ENCODE measurements at regions not wholly inside any gene's neighbourhood (a gene's known extent, or its start where the extent isn't known, plus 50 kb on each side); places are given as distances from the start of the nearest gene placed in this dataset.

DNA sequence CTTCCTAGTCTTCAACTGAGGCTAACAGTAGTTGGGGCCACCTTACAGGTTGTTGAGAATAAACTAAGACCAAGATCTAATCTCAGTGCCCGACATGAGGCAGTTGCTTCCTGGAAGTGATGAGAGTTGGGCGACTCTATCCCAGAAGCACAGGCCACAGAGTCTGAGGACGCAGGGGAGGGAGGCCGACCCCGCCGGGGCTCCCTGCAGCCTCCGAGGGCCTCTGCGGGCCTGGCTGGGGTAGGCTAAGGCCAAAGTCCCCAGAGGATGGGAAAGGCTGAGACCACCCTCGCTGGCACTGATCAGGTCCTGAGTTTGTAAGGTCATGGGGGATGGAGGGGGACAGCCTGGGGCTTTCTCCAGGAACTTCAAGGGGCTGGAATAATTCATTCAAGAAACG is 74.0 kb downstream of the ENGASE start:
- no peak for TF ChIP-seq GATA2 (IDR thresholded peaks at IDR 0.05; ENCODE audit: low read depth, low read length)
- TF ChIP-seq GATA3 (IDR thresholded peaks at IDR 0.05; ENCODE audit: low read depth, low read length), result no peak

DNA sequence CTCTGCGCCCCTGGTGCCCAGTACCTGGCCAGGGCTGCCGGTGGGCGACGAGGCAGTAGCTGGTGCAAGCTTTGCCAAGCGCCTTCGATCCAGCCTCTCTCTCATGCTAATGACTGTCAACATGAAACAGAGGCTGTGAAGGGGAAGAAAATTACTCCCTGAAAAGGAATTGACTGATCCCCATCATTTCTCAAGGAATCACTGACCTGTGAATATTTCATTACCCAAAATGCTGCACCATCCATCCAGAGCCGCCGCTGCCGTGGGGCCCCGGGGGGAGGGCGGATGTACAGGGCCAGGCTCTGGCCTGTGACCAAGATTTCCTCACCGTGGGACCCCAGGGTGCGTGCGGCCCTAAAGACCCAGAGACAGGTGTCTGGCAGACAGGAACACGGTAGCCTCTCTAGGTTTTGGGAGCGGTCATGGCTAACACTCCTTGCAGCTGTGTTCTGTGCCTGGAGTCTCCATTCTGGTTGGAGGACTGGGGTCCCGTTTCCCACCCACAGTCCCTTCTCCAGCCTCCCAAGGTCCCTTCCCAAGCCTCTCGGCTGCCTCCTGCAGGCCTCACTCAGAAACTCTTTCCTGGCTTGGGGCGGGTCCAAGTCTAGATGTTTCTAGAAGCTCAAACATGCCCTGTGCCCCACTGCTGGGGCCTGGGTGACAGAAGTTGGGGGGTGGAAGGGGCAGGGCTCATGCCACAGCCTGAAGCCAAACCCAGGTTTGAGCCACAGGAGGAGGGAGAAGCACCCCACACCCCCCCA is 73.3 kb downstream of the ENGASE start:
- TF ChIP-seq GATA2 (IDR thresholded peaks at IDR 0.05; ENCODE audit: low read depth, low read length) (no peak), GATA3 (IDR thresholded peaks at IDR 0.05; ENCODE audit: low read depth, low read length) (no peak)

DNA sequence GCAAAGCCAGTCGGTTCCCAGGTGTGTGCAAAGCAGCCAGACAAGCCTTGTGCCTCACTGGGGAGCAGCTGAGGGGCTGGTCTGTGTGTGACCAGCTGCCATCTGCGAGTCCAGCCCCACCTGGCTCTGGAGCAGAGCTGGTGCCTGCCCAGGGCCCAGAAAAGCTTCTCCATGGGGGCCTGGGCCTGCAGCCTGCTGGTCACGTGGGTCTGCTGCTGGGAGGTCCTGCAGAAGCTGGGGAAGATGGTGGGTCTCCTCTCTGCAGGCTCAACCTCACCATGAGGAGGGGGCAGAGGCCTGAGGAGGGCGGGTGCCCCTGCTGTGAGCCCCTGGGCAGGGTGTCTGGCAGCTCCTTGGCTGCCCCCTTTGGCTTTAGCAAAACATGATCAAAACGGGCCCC is 71.9 kb downstream of the ENGASE start:
- no peak for TF ChIP-seq GATA2 (IDR thresholded peaks at IDR 0.05; ENCODE audit: low read depth, low read length)

DNA sequence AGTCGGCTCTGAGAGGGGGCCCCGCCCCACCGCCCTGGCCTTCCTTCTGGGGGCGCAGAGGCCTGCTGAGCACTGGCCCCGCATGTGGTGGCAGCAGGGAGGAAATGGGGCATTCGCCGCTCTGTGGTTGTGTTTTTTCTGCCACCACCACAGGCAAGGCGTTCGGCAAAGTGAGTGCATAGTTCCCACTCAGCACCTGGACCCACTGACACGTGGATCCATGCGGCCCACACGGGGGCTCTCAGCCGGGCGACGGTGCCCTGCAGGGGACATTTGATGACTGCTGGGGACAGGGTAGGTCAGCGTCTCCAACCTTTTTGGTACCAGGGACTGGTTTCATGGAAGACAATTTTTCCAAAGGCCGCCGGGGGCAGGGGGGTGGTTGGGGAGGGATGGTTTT is 70.9 kb downstream of the ENGASE start:
- TF ChIP-seq GATA2 (IDR thresholded peaks at IDR 0.05; ENCODE audit: low read depth, low read length) (no peak), GATA3 (IDR thresholded peaks at IDR 0.05; ENCODE audit: low read depth, low read length) (no peak)

DNA sequence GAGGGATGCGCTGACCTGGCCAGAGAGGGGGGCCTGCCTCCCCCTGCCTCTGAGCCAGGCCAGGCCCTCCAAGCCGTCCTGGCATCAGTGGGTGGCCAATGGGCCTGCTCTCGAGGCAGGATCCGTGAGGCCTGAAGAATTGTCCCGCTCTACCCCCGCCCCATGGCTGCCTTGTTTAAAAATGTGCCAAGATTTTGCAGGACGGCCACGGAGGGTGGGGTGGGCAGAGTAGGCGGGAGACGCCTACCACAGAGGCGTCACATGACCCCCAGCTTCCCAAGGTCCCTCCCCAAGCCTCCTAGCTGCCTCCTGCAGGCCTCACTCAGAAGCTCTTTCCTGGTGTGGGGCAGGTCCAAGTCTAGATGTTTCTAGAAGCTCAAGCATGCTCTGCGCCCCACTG is 69.5 kb downstream of the ENGASE start:
- TF ChIP-seq GATA2 (IDR thresholded peaks at IDR 0.05; ENCODE audit: low read depth, low read length) (no peak), GATA3 (IDR thresholded peaks at IDR 0.05; ENCODE audit: low read depth, low read length) (no peak)

DNA sequence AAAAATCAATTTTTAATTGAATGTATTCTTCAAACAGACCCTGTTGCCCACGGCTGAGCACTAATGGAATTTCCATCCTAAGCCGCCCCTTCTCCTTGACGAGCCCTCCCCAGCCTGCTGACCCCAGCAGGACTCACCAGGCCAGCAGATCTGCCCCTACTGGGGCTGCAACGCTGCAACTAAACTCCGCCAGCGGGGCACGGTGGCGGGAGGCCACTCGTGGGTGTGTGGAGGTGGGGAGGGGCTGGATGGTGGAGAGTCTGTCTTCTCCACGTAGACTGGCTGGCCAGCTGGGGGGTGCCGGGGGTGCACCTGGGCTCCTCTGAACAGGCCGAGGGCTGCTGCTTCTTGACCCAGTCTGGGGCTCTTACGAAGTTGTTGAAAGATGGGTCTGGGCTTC is 67.8 kb downstream of the ENGASE start:
- TF ChIP-seq GATA3 (IDR thresholded peaks at IDR 0.05; ENCODE audit: low read depth, low read length) (no peak), GATA2 (IDR thresholded peaks at IDR 0.05; ENCODE audit: low read depth, low read length) (no peak)

DNA sequence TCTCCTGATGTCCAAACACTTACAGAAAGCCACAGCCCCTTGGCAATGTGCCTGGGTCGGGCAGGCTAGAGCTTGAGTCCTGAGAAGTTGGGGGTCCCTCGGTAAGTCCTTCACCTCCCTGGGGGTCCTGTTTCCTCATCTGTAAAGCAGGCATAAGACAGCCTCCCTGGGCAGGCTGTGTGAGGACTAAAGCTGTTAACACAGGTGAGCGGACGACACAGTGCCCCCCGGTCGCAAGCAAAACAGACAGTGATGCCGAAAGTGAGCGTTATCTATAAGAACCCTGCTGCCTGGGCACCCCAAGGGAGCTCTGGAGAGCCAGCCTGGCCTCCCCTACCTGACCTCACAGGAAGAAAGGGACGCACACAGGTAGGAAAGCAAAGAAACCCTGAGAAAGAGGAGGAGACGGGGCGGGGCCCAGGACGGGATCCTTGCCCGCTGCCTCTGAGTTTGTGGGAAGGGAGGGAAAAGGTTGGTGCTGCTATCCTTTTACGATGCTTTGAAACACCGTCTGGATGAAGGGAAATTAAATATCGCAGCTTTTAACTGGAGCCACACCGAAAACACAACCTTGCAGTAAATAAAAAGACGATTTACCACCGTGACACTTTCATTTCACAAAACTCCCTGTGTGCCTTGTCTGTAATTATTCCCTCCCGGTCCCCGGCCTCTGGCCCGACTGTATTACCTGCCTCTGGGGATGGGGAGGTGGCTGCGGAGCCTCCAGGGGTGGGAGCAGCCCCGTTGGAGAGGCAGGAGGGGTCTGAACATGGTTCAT is 67.1 kb downstream of the ENGASE start:
- no peak for TF ChIP-seq GATA3 (IDR thresholded peaks at IDR 0.05; ENCODE audit: low read depth, low read length)
- no peak for TF ChIP-seq GATA2 (IDR thresholded peaks at IDR 0.05; ENCODE audit: low read depth, low read length)

DNA sequence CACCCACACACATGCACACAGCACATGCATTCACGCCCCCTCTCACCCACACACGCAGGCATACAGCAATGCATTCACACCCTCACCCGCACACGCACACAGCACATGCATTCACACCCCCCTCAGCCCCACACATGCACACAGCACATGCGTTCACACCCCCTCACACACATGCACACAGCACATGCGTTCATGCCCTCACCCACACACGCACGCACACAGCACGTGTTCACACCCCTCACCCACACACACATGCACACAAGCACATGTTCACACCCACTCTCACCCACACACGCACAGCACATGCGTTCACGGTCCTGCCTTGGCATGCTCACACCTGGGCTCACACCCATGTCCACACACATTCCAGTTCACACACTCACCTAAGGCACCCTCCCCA is 64.2 kb downstream of the ENGASE start:
- TF ChIP-seq GATA2 (IDR thresholded peaks at IDR 0.05; ENCODE audit: low read depth, low read length) (no peak), GATA3 (IDR thresholded peaks at IDR 0.05; ENCODE audit: low read depth, low read length) (no peak)

DNA sequence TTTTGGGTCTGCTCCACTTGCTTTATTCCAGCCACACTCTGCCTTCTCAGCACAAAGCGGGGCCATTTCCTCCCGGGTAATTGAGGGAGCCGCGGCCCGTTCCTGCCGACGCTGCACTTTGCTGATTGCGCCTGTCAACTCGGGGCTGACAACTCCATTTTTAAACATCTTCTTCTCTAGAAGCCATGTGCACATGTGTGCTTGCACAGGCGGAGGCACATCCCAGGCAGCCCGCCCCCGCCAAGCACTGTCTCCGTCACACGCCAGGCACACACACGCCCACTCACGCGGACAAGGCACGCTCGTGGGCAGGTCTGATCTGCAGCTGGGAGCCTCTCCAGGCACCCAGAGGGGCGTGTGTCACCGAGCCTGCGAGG is 63.2 kb downstream of the ENGASE start:
- TF ChIP-seq GATA2 (IDR thresholded peaks at IDR 0.05; ENCODE audit: low read depth, low read length), result no peak
- TF ChIP-seq GATA3 (IDR thresholded peaks at IDR 0.05; ENCODE audit: low read depth, low read length), result no peak

DNA sequence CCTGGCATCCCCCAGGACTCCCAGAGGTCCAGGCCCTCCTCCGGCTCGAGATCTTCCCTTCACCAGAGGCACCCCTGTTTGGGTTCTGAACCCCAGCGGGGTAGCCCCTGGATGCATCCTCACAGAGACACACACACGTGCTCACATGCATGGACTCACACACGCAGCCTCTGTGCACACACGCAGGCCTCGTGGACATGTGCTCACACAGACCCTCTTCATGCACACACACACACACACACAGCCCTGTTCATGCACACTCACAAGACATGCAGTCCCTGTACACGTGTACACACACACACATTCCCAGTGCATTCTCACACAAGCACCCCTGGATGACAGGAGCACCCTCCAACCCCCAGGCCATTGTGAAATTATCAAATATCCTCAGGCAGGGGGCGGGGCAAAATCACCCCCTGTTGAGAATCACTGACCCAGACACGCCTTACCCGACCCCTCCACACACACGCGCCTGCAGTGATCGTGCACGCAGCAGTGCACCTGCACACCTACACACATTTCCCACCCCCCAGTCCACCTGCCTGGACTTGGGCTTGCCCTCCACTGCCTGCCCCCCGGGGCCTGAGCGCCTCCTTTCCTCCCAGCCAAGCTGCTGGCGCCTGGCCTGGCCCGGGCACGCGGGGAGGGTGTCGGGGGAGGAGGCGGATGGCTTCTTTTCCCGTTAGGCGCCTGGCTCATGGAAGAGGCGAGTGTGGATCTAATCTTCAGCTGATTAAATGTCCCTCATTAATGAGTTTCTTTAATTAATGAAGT is 62.6 kb downstream of the ENGASE start:
- no peak for TF ChIP-seq GATA2 (IDR thresholded peaks at IDR 0.05; ENCODE audit: low read depth, low read length)
- TF ChIP-seq GATA3 (IDR thresholded peaks at IDR 0.05; ENCODE audit: low read depth, low read length), result no peak

DNA sequence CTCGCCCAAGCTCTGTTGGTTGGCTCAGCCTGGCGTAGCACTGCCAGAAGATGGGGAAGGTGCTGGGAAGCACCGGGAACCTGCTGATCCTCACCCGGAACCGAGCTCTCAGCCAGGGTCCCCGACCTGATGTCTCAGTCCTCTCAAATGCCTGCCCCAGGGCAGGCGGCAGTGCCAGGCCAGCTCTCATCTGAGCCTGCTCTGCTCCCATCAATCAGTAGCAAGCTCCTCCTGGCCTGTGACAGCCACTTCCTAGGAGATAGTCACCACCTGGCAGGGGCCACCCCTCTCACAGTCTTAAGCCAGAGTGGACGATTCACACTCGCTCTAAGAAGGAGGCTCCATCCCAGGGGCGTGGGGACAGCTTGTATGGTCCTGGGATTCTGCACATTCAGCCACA is 62.0 kb downstream of the ENGASE start:
- TF ChIP-seq GATA2 (IDR thresholded peaks at IDR 0.05; ENCODE audit: low read depth, low read length), result no peak
- TF ChIP-seq GATA3 (IDR thresholded peaks at IDR 0.05; ENCODE audit: low read depth, low read length), result no peak

Data from SH-SY5Y (cell line).